ENCODE measurements at regions not wholly inside any gene's neighbourhood (a gene's known extent, or its start where the extent isn't known, plus 50 kb on each side); places are given as distances from the start of the nearest gene placed in this dataset.
"Not testable (repeated sequence)": the region's sequence is repeated elsewhere in the genome, so short reads cannot be mapped to it uniquely, and the experiment has no call there.

DNA sequence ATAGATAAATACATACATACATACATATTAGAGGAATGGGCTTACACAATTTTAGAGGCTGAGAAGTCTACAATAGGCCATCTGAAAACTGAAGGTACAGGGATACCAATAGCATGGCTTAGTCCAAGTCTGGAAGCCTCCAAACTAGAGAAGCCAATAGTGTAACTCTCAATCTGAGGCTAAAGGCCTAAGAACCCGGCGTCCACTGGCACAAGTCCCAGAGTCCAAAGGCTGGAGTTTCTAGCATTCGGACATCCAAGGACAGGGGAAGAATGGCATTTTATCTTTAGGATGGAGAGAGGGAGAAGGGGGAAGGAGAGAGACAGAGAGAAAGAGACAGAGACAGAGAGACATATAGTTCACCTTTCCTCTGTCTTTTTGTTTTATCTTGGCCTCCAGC is 63.7 kb upstream of the SYT4 start:
- ATAC-seq (ENCODE audit: low FRiP score) (no peak), DNase-seq (ENCODE audit: low spot score) (no peak)

GRCh38 chr18:43350176-43350575 is 72.9 kb upstream of the SYT4 start:
- DNase-seq (ENCODE audit: low spot score): no peak
- TF ChIP-seq, protein P1, sequence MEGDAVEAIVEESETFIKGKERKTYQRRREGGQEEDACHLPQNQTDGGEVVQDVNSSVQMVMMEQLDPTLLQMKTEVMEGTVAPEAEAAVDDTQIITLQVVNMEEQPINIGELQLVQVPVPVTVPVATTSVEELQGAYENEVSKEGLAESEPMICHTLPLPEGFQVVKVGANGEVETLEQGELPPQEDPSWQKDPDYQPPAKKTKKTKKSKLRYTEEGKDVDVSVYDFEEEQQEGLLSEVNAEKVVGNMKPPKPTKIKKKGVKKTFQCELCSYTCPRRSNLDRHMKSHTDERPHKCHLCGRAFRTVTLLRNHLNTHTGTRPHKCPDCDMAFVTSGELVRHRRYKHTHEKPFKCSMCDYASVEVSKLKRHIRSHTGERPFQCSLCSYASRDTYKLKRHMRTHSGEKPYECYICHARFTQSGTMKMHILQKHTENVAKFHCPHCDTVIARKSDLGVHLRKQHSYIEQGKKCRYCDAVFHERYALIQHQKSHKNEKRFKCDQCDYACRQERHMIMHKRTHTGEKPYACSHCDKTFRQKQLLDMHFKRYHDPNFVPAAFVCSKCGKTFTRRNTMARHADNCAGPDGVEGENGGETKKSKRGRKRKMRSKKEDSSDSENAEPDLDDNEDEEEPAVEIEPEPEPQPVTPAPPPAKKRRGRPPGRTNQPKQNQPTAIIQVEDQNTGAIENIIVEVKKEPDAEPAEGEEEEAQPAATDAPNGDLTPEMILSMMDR (IDR thresholded peaks at IDR 0.05): no peak
- no peak for ATAC-seq (ENCODE audit: low FRiP score)

More for the DNA sequence above, 63.7 kb upstream of the SYT4 start:
- TF ChIP-seq, protein P1 (IDR thresholded peaks at IDR 0.05): no peak

DNA sequence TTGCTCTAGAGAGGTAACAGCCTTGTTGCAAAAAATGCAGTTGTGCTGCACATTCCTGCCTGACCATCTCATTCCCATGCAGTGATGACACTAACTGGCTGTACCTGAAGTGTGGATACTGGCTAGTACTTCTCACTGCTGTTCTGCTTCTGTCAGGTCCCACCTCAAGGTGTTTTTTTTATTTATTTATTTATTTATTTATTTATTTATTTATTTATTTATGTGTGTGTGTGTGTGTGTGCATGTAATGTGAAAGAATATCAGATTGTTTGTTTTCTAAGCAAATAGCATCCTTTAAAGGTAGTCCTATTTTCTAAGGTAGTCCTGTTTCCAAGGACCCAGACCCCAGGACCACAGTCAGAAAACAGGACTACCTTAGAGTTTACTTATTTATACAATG is 87.2 kb upstream of the SYT4 start:
- no peak for ATAC-seq (ENCODE audit: low FRiP score)
- TF ChIP-seq, protein P1 (IDR thresholded peaks at IDR 0.05): no peak

DNA sequence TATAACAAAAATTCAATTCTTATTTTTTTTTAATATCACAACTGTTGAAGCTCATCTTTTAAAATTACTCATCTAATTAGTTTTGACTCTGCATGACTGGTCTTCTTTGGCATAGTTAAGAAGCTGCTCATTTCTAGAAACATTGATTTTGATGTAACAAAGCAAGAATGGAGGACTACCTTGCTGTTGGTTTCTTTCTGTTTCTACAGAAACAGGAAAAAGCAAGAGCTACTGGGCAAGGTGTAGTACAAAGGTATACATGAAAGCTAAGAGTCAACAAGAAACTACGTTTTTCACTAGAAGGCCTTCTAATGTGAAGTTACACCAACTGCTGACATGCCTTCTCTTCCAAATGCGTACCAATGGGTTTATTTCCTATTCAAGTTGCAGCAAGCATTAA is 90.6 kb upstream of the SYT4 start:
- DNase-seq (ENCODE audit: low spot score) (no peak), ATAC-seq (ENCODE audit: low FRiP score) (no peak)

More for the DNA sequence above, 87.2 kb upstream of the SYT4 start:
- no peak for DNase-seq (ENCODE audit: low spot score)

GRCh38 chr18:43369311-43369710 is 92.0 kb upstream of the SYT4 start:
- not testable (repeated sequence) for ATAC-seq (ENCODE audit: low FRiP score); DNase-seq (ENCODE audit: low spot score)

More for the DNA sequence above, 90.6 kb upstream of the SYT4 start:
- TF ChIP-seq, protein P1 (IDR thresholded peaks at IDR 0.05): no peak

- ATAC-seq (ENCODE audit: low FRiP score) (no peak), DNase-seq (ENCODE audit: low spot score) (no peak)
- TF ChIP-seq, protein P1 (IDR thresholded peaks at IDR 0.05): no peak
These were observed 95.5 kb upstream of the SYT4 start for GRCh38 chr18:43372773-43373172.

GRCh38 chr18:43380104-43380672 is 102.9 kb upstream of the SYT4 start:
- TF ChIP-seq, protein P1 (IDR thresholded peaks at IDR 0.05): no peak
- no peak for DNase-seq (ENCODE audit: low spot score)
- ATAC-seq (ENCODE audit: low FRiP score): peak; percentile 75

Data from omental fat pad (tissue), 3 donors.